ENCODE measurements at regions not wholly inside any gene's neighbourhood (a gene's known extent, or its start where the extent isn't known, plus 50 kb on each side); places are given as distances from the start of the nearest gene placed in this dataset.

DNA sequence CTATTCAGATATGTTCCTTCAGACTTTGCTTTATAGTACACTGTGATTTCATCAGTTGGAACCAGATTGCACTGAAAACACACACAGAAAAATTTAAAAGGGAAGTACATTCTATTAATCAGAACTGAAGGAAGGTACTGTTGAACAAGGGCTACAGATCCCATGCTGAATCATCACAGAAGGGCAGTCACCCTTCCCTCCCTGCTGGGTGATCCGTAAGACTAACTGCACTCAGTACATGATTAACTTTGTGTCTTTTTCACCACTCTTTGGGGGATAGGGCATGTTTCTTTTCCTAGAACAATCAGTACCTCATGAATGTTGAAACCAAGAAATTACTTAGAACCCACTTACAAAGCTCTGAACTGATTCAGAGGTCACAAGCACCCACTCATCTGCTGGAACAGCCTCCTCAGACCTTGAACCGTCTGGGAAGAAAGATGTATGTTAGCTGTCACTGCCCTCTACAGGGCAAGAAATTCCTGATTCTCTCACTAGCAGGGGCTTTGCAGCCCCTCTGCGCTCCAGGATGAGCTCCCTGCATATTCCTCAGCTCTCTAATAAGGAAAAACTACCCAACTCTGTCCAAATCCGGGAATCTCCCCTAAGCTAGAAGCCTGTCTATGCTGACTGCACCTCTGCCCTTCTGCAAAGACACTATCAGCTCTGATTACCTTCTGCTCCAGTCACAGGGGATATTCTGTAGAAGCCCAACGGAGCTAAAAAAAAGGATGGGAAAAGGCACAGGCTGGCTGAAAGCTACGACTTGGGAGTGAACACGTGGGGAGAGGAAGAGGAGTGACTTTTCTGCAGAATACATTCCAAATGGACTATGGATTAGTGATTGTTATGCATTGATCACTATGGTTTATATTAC lies 51.0 kb downstream of the IARS1 start:
- no peak overlapping the region for H3K4me3 ChIP-seq (replicated peaks; ENCODE audit: low read depth, low read length)
- TF ChIP-seq, protein P1, sequence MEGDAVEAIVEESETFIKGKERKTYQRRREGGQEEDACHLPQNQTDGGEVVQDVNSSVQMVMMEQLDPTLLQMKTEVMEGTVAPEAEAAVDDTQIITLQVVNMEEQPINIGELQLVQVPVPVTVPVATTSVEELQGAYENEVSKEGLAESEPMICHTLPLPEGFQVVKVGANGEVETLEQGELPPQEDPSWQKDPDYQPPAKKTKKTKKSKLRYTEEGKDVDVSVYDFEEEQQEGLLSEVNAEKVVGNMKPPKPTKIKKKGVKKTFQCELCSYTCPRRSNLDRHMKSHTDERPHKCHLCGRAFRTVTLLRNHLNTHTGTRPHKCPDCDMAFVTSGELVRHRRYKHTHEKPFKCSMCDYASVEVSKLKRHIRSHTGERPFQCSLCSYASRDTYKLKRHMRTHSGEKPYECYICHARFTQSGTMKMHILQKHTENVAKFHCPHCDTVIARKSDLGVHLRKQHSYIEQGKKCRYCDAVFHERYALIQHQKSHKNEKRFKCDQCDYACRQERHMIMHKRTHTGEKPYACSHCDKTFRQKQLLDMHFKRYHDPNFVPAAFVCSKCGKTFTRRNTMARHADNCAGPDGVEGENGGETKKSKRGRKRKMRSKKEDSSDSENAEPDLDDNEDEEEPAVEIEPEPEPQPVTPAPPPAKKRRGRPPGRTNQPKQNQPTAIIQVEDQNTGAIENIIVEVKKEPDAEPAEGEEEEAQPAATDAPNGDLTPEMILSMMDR (IDR thresholded peaks at IDR 0.05; ENCODE audit: low read length, missing control alignments): peak; percentile 56
- DNase-seq (ENCODE audit: low read depth): peak; percentile 82

DNA sequence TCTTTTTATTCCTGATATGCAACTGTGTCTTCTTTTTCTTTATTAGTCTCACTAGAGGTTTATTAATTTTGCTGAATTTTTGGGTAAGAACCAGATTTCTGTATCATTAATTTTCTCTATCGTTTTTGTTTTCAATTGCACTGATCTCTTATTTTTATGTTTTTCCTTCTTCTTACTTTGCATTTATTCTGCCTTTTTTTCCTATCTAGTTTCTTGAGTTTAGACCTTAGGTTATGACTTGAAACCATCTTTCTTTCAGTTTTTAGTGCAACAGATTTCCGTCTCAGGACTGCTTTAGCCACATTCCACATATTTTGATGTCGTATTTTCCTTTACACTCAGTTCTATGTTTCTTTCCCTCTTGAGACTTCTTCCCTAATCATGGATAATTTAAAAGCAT lies 56.6 kb downstream of the IARS1 start:
- H3K4me3 ChIP-seq (replicated peaks; ENCODE audit: low read depth, low read length): no peak overlapping the region
- TF ChIP-seq, protein P1 (IDR thresholded peaks at IDR 0.05; ENCODE audit: low read length, missing control alignments): no peak
- no peak for DNase-seq (ENCODE audit: low read depth)

DNA sequence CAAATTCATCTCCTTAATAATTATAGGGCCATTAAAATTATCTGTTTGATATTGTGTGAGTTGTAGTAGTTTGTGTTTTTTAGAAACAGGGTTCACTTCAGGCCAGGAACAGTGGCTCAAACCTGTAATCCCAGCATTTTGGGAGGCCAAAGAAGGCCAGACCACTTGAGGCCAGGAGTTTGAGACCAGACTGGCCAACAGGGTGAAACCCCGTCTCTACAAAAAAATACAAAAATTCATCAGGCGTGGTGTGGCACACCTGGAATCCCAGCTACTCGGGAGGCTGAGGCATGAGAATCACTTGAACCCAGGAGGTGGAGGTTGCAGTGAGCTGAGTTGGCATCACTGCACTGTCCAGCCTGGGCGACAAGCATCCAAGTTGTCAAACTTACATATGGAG lies 57.0 kb downstream of the IARS1 start:
- H3K4me3 ChIP-seq (replicated peaks; ENCODE audit: low read depth, low read length): no peak overlapping the region
- DNase-seq (ENCODE audit: low read depth): no peak
- TF ChIP-seq, protein P1 (IDR thresholded peaks at IDR 0.05; ENCODE audit: low read length, missing control alignments): no peak

DNA sequence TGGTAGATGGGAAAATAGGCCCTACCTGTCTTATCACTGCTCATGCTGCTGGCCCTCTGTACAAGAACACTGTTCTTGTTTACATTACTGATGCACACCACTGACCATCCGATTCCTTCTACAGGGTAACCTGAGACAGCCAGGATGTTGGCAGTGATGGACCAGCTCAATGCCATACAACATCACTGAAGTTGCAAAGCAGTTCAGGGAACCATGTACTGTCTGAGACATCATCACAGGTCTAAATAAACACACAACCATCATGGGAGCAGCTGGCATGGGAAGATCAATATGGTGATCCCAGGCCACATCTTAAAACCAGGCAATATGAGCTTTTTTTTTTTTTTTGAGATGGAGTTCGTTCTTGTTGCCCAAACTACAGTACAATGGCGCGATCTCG lies 59.0 kb downstream of the IARS1 start:
- no peak for DNase-seq (ENCODE audit: low read depth)
- no peak overlapping the region for H3K4me3 ChIP-seq (replicated peaks; ENCODE audit: low read depth, low read length)
- TF ChIP-seq, protein P1 (IDR thresholded peaks at IDR 0.05; ENCODE audit: low read length, missing control alignments): no peak

DNA sequence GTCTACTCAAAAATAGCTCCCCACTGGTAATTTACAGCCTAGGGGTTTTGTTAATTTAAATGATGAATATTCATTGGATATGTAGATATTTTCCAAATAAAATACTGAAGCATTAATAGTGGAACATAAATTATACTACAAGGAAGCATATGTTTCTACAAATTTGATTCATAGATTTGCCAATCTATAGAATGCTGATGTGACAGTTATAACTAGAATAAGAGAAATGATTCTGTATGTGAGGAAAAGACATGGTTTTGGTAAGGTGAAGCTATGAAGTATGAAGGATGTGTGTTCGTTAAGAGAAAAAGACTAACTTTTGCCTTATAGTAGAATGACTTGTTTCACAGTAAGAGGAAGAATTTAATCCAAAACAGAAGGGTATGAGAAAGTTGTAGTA lies 61.3 kb downstream of the IARS1 start:
- TF ChIP-seq, protein P1 (IDR thresholded peaks at IDR 0.05; ENCODE audit: low read length, missing control alignments): no peak
- no peak overlapping the region for H3K4me3 ChIP-seq (replicated peaks; ENCODE audit: low read depth, low read length)
- DNase-seq (ENCODE audit: low read depth): no peak

DNA sequence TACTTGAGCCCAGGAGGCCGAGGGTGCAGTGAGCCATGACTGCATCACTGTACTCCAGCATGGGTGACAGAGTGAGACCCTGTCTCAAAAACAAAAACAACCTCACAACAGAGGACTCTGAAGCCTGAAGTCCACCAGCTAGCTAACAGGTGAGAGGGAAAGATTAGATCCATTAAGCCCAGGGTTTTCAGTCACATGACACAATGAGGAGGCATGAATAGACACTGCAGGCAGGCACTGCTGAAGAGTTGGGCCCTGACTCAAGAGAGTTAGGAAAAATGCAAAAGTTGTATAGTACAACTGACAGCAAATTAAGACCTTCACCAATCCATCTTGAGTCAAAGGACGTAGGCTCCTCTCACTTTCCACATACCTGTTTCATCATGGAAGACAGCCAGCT lies 64.9 kb downstream of the IARS1 start:
- TF ChIP-seq, protein P1 (IDR thresholded peaks at IDR 0.05; ENCODE audit: low read length, missing control alignments): no peak
- no peak overlapping the region for H3K4me3 ChIP-seq (replicated peaks; ENCODE audit: low read depth, low read length)
- DNase-seq (ENCODE audit: low read depth): no peak

DNA sequence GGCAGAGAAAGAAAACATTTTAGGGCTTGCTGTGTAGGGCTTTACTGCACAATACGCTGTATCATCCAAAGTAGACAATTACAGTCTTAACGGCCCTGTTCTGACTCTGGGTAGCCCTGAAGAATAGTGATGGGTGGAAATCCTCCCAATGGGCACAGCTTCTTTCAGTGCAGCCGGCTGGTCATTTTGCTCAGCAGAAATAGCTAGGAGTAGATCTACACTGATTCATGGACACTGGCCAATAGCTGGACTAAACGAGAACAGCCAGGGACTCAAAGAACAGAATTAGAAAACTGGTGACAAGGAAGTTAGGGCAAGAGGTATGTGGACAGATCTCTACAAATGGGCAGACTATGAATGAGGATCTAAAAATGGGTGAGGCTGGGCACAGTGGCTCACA lies 69.3 kb downstream of the IARS1 start:
- TF ChIP-seq, protein P1 (IDR thresholded peaks at IDR 0.05; ENCODE audit: low read length, missing control alignments): no peak
- DNase-seq (ENCODE audit: low read depth): no peak
- H3K4me3 ChIP-seq (replicated peaks; ENCODE audit: low read depth, low read length): no peak overlapping the region

All from fibroblast of pulmonary artery (primary cell).